Activated CD8-positive, alpha-beta memory T cell treated with anti-CD3 and anti-CD28 coated beads, Interleukin-2, amount 50 U/mL, for 48 hours (primary cell): ENCODE measurements at regions not wholly inside any gene's neighbourhood (a gene's known extent, or its start where the extent isn't known, plus 50 kb on each side); places are given as distances from the start of the nearest gene placed in this dataset.

ENCODE experiments used
- DNase-seq: peaks from one replicate; pipeline ENCODE4 v3.0.0-alpha.2; 2020

- no peak for DNase-seq
Measured at GRCh38 chr5:159609359-159609758, 279.1 kb upstream of the IL12B start.

- DNase-seq: no peak
Measured at GRCh38 chr5:159610966-159611579, 280.8 kb upstream of the IL12B start.

- DNase-seq: no peak
Measured at GRCh38 chr5:159616952-159617351, 286.7 kb upstream of the IL12B start.

- no peak for DNase-seq
Measured at GRCh38 chr5:159619826-159620225, 289.5 kb upstream of the IL12B start.

GRCh38 chr5:159620853-159621540, 290.7 kb upstream of the IL12B start:
- no peak for DNase-seq

GRCh38 chr5:159628703-159629102, 287.6 kb upstream of the ADRA1B start:
- DNase-seq: no peak

GRCh38 chr5:159629158-159629557, 287.1 kb upstream of the ADRA1B start:
- DNase-seq: no peak

- DNase-seq: no peak
Measured at GRCh38 chr5:159630545-159630944, 285.7 kb upstream of the ADRA1B start.

GRCh38 chr5:159631001-159631400, 285.3 kb upstream of the ADRA1B start:
- no peak for DNase-seq

- no peak for DNase-seq
Measured at GRCh38 chr5:159632866-159633265, 283.4 kb upstream of the ADRA1B start.

- DNase-seq: no peak
Measured at GRCh38 chr5:159638481-159638880, 277.8 kb upstream of the ADRA1B start.

- no peak for DNase-seq
Measured at GRCh38 chr5:159638954-159639559, 277.2 kb upstream of the ADRA1B start.

- no peak for DNase-seq
Measured at GRCh38 chr5:159639590-159639989, 276.7 kb upstream of the ADRA1B start.

- DNase-seq: no peak
Measured at GRCh38 chr5:159640446-159640845, 275.8 kb upstream of the ADRA1B start.

- DNase-seq: no peak
Measured at GRCh38 chr5:159640921-159641320, 275.4 kb upstream of the ADRA1B start.

- no peak for DNase-seq
Measured at GRCh38 chr5:159641371-159642039, 274.8 kb upstream of the ADRA1B start.

GRCh38 chr5:159642379-159642778, 273.9 kb upstream of the ADRA1B start:
- no peak for DNase-seq

GRCh38 chr5:159644053-159644452, 272.2 kb upstream of the ADRA1B start:
- DNase-seq: no peak

GRCh38 chr5:159645179-159645846, 271.0 kb upstream of the ADRA1B start:
- no peak for DNase-seq

GRCh38 chr5:159650803-159651202, 265.5 kb upstream of the ADRA1B start:
- no peak for DNase-seq

GRCh38 chr5:159655757-159656409, 260.4 kb upstream of the ADRA1B start:
- DNase-seq: no peak

GRCh38 chr5:159657298-159657697, 259.0 kb upstream of the ADRA1B start:
- DNase-seq: no peak

GRCh38 chr5:159657771-159658170, 258.5 kb upstream of the ADRA1B start:
- DNase-seq: no peak
